ENCODE measurements at regions not wholly inside any gene's neighbourhood (a gene's known extent, or its start where the extent isn't known, plus 50 kb on each side); places are given as distances from the start of the nearest gene placed in this dataset.

DNA sequence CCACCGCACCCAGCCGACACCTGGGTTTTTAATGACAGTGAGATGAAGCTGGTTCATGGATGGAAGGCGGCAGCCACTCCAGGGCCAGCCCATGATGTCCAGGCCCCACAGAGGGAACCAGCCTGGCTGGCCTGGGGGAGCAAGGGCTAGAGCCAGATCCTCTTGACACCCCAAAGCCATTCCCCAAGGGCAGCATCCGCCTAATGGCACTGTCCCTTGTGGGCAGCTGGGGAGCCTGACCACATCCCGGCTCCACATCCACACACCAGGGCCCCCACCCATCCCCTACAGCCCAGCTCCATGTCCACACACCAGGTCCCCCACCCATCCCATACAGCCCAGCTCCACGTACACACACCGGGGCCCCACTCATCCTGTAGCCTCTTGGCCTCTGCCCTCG lies 53.3 kb upstream of the ACSF3 start:
- Mint-ChIP-seq H3K27ac (no peak overlapping the region), H3K36me3 (ENCODE audit: low read depth) (no peaks in the 10 kb centered on the region), H3K27me3 (ENCODE audit: low read depth) (peaks cover 8% of the 10 kb centered on the region), H3K4me1 (ENCODE audit: low read depth) (peaks cover 3% of the 10 kb centered on the region), H3K9me3 (no peaks in the 10 kb centered on the region), H3K4me3 (no peak overlapping the region)

DNA sequence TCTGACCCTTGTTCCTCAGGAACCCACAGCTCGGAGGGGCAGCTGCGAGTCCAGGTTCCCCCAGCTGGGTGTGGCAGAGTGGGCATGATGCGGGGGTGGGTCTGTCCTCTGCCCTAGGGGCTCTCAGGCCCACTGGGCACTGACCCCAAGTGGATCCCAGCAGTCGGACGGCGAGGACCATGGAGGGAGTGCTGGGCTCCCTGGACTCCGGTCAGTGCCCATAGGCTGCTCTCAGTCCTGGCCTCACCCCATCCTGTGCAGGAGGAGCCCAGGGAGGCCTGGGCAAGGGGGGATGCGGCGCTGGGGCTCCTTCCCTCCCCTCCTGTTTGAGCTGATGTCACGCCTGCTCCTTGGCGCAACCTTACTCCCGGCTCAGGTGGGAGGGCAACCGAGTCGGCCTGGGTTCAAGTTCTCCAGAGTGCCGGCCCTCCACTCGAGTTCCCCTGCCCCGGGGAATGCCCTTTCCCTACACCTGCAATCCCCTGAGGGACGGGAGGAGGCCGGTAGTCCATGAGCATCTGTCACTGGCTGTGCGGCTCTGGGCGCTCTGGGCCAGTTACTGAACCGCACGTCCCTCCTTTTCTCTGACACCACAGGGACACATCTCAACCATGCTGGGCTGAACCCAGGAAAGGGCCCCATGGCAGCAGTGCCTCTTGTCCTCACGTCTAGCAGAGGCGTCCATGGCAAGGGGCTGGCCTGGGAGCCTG lies 52.6 kb upstream of the ACSF3 start:
- peaks cover 2% of the 10 kb centered on the region for H3K4me1 Mint-ChIP-seq (ENCODE audit: low read depth)
- H3K27ac Mint-ChIP-seq: no peak overlapping the region
- peaks cover 8% of the 10 kb centered on the region for H3K27me3 Mint-ChIP-seq (ENCODE audit: low read depth)
- no peak overlapping the region for H3K4me3 Mint-ChIP-seq
- no peaks in the 10 kb centered on the region for H3K36me3 Mint-ChIP-seq (ENCODE audit: low read depth)
- no peaks in the 10 kb centered on the region for H3K9me3 Mint-ChIP-seq

DNA sequence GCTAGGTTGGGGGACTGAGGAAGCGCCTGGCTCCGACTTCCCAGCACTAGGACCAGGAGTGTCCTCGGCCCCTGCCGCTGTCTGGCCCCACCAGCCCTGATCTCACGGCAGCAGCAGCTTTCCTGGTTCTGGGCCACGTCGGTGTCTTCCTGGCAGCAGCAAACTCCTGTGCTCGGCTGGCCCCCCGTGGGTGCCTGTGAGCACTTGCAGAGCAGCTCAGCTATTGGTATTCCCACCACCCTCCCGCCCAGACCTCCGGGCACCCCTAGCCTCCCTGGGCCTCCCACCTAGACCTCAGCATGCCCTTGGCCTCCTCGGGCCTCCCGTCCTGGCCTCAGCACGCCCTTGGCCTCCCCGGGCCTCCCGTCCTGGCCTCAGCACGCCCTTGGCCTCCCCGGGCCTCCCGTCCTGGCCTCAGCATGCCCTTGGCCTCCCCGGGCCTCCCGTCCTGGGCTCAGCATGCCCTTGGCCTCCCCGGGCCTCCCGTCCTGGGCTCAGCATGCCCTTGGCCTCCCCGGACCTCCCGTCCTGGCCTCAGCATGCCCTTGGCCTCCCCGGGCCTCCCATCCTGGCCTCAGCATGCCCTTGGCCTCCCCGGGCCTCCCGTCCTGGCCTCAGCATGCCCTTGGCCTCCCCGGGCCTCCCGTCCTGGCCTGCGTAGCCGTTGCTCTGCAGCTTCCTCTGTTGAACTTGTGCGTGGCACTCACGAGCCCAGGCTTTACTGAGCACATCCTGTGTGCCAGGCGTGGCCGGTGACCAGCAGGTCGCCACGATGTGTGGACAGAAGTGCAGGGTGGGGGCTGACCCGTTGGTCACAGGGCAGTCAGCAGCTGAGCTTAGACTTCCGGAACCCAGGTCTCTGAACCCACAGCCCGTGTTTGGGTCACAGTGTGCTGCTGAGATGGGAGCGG lies 51.8 kb upstream of the ACSF3 start:
- no peak overlapping the region for H3K27ac Mint-ChIP-seq
- H3K9me3 Mint-ChIP-seq: no peaks in the 10 kb centered on the region
- H3K36me3 Mint-ChIP-seq (ENCODE audit: low read depth): no peaks in the 10 kb centered on the region
- peaks cover 8% of the 10 kb centered on the region for H3K27me3 Mint-ChIP-seq (ENCODE audit: low read depth)
- peaks cover 2% of the 10 kb centered on the region for H3K4me1 Mint-ChIP-seq (ENCODE audit: low read depth)
- H3K4me3 Mint-ChIP-seq: no peak overlapping the region

DNA sequence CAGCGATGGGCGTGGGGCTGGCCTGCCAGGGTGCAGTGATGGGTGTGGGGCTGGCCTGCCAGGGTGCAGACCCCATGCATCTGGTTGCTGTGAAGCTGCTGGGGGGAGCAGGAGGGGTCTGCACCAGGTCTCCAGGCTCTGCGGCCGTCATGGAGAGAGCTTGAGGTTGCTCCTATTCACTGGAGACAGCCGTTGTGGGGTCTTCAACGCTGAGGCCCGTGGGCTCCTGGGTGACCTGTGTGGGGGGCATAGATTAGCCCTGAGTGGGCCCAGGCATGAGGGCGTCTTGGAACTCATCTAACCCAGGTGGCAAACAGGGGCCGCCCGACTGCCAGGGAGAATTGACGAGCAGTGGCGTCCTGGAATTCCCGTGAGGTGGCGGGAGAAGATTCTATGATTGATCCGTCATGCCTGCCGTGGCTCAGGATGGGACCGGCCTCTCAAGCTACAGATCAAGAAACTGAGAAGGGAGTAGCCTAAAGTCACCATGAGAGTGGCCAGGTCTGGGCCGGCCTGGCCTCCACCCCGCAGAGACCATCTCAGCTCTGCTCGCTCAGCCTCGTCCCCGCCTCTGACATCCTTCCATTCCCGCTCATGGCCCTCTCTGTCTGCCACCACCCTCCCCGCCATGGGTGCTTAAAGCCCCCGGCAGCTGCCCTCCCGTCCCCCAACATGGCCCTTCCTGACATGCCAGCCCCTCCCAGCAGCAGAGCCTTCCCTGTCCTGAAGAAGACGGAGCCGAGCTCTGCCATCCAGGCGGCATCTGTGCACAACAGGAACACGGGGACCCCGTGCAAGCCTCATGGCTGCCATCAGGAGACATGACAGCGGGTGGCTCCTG lies 50.7 kb upstream of the ACSF3 start:
- Mint-ChIP-seq H3K4me1 (ENCODE audit: low read depth) (no peaks in the 10 kb centered on the region), H3K27me3 (ENCODE audit: low read depth) (peaks cover 4% of the 10 kb centered on the region), H3K4me3 (no peak overlapping the region), H3K27ac (no peak overlapping the region), H3K9me3 (no peaks in the 10 kb centered on the region), H3K36me3 (ENCODE audit: low read depth) (no peaks in the 10 kb centered on the region)

DNA sequence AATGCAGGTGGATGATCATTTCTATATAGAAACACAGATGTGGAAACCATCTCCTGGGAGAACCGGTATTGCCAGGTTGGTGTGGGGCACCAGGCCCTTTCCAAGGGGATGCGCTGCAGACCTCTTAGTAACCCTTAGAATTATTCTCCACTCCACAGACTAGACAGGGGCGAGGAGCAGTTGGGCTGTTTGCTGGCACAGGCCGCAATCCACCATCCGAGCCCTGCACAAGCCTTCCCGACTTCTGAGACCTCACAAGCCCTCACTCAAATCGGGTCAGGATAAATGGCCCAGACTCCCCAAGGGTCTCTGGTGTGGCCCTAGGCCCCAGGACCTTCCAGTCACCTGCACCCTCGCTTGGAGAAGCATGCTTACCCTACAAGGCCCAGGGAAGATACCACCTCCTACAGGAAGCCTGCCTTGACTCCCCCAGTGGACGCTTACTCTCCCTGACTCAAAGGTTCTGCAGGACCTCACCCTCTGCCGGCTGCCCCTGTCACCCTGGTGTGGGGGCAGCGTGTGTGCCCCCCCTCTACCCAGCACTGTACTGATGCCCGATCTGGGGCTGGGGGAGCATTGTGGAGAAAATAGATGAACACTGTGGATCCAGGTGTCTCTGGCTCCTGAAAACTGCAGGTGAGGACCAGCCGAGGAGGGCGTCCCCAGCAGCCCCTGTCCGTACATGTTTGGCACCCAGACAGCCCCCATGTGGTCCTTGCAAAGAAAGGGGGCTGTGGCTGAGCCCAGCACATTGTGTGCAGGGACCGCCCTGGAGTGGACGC lies 49.8 kb upstream of the ACSF3 start:
- no peaks in the 10 kb centered on the region for H3K4me1 Mint-ChIP-seq (ENCODE audit: low read depth)
- H3K36me3 Mint-ChIP-seq (ENCODE audit: low read depth): no peaks in the 10 kb centered on the region
- H3K27me3 Mint-ChIP-seq (ENCODE audit: low read depth): no peaks in the 10 kb centered on the region
- no peak overlapping the region for H3K27ac Mint-ChIP-seq
- no peak overlapping the region for H3K4me3 Mint-ChIP-seq
- no peaks in the 10 kb centered on the region for H3K9me3 Mint-ChIP-seq
